HG02884 (cell line): ENCODE measurements at regions not wholly inside any gene's neighbourhood (a gene's known extent, or its start where the extent isn't known, plus 50 kb on each side); places are given as distances from the start of the nearest gene placed in this dataset.
"Not testable (repeated sequence)": the region's sequence is repeated elsewhere in the genome, so short reads cannot be mapped to it uniquely, and the experiment has no call there.

Source experiments
- ATAC-seq: cut with Tn5 transposase; IDR thresholded peaks from one replicate; pipeline ENCODE4 v1.9.1; 2021; ENCODE audit warnings: mild to moderate bottlenecking, moderate library complexity; ENCODE audit not compliant: unreplicated experiment

DNA sequence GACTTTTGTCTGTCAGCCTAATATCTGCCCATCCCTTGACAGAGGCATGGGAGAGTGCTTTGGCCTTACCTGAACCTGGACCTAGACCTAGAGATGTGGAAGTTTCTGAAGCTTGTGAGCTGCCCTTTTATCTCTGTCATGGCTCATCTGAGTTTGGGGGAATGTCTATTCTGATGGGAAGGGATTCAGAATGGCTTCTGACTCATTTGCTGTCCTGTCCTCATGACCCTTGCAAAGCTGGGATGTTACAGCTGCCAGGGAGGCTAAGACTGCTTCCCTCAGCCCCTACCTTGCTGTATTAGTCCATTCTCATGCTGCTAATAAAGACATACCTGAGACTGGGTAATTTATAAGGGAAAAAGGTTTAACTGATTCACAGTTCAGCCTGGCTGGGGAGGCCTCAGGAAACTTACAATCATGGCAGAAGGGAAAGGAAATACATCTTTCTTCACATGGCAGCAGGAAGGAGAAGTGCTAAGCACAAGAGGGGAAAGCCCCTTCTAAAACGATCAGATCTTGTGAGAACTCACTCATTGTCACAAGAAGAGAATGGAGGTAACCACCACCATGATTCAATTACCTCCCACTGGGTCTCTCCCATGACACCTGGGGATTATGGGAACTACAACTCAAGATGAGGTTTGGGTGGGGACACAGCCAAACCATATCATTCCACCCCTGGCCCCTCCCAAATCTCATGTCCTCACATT is 252.2 kb downstream of the ERMARD start:
- no peak for ATAC-seq

DNA sequence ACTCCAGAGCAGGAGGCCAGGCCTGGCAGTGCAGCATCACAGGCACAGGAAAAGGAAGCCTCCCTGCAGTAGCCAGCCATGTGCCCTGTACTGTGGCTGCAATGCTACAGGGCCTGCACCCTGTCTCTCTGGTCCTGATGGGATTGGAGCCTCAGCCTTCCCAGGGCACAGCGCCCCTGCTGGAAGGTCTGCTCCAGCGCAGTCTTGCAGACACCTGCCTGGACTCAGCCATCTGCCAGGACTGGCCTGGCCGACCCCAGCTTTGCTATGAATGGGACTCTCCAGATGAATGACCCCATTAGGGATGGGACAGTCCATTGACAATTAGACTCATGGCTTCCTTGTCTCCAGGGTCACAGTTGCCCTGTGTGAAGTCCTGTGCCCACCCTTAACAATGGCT is 251.6 kb downstream of the ERMARD start:
- ATAC-seq: no peak

DNA sequence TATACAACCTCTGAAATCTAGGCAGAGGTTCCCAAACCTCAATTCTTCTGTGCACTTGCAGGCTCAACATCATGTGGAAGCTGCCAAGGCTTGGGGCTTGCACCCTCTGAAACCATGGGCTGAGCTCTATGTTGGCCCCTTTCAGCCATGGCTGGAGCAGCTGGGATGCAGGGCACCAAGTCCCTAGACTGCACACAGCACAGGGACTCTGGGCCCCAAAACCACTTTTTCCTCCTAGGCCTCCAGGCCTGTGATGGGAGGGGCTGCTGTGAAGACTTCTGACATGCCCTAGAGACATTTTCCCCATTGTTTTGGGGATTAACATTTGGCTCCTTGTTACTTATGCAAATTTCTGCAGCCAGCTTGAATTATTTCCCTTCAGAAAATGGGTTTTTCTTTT is 250.4 kb downstream of the ERMARD start:
- not testable (repeated sequence) for ATAC-seq

DNA sequence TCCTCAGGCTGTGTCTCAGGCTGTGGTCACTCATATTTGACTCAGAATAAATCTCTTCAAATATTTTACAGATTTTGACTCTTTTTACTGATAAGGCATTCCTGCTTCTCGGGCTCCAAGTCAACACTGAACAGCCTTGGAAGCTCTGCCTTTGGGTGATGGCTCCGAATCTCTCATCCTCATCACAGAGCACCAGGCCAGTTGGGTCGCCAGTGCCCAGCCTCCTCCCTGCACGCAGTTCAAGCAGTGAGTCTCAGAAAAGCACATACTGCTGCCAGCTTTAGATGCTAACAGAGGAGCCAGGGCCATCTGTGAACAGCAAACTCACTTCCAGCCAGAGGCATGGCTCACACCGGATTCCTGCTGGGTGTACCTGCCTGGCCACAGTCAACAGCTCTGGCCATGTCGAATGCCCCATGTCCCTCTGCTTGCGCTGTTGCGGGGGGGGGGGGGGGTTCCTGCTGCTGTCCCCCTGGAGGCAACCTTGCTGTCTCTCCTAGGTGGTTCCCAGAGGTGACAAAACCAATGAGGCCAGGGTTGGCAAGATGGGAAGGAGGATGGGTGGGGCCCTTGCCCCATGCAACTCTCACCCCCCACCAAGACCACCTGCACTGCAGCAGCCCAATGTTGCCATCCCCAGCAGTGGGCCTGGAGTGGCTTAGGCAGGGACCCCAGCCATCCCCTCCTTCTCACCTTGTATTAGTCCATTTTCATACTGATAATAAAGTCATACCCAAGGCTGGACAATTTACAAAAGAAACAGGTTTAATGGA is 248.8 kb downstream of the ERMARD start:
- no peak for ATAC-seq

DNA sequence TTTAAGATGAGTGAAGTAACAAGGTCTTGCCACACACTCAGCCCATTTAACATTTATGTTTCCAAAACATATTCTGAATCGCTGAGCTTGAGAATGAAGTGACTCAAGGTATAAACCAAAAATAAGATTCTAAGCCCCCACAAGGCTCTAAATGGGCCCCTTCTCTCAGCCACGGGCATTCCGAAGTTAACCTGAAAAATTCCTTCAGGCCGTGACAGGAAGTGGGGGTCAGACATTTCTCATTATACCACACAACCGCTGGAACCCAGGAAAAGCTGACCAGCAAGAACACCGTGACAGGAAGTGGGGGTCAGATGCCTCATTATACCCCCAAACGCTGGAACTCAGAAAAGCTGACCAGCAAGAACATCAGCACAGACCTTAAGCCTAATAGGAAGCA is 247.9 kb downstream of the ERMARD start:
- no peak for ATAC-seq

DNA sequence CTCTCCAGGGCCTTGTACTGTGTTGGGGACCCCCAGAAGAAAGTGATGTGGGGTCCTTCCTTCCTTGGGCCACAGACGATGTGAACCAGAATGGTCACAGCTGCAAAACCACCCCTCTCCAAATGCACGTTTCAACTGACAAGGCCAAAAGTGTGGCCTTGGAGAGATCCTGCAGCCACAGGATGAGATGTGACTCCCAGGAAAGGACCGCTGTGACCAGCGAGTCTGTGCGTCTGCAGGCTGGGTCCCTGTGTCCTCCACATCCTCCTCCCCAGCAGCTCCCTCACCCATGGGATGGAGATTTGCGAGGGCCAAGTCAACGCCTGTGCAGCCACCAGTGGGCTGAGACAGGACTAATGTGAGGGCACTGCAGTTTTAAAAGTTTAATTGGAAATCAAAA is 247.0 kb downstream of the ERMARD start:
- no peak for ATAC-seq

DNA sequence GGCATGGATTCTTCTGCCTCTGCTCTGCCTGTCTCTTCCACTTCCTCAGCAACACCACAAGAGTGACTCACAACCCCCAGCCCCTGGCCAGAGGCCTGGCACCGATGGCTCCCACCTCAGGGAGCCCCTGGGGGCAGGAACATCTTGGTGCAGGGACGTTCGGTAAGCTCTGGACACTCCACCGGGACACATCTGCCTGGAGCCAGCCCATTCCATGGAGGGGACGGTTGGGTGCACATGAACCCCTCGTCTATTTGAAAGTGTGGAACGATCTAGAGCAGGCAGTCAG is 246.5 kb downstream of the ERMARD start:
- no peak for ATAC-seq

DNA sequence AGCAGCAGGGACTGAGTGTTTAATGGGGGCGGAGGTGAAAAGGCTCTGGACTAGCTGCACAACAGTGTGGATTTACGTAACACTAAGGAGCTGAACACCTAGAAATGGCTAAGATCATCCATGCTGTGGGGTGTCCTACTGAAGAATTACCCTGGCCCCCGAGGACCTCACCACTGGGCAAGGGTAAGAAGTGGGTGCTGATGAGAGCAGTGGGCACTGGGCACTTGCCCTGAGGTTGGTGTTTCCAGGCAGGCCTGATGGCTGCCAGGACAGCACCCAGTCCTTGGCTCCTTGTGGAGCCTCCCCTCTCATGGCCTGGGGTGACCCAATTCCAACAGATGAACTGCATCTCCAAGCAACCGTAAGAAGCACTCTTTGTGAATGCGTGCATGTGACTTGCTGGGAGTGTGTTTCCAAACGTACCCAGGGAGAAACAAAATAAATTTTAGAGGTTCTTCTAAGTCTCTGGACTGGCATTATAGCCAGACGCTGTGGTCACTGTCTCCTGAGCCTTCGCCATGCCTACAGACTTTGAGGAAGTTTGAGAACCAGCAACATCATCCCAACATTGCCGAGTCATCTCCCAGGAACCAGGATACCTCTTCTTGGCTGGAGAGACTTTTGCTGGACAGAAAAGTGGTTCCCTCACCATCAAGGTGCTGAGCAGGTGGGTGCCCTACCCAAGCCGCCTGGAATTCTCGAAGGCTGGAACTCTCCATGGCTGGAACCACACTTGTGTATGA is 245.9 kb downstream of the ERMARD start:
- ATAC-seq: no peak

DNA sequence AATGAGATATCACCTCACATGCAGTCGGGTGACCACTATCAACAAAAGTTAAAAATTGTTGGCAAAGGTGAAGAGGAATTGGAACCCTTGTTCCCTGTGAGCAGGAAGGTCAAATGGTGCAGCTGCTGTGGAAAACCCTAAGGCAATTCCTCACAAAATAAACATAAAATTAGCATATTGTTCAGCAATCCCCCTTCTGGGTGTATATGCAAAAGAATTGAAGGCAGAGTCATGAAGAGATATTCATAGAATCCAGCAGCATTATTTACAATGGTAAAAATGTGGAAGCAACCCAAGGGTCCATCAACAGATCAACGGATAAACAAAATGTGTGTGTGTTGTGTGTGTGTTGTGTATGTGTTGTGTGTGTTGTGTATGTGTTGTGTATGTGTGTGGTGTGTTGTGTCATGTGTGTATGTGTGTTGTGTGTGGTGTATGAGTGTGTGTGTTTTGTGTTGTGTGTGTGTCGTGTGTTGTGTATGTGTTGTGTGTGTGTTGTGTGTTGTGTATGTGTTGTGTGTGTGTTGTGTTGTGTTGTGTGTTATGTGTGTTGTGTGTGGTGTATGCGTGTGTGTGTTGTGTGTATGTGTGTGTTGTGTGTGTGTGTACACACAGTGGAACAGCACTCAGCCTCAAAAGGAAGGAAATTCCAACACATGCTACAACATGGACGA is 245.1 kb downstream of the ERMARD start:
- no peak for ATAC-seq

DNA sequence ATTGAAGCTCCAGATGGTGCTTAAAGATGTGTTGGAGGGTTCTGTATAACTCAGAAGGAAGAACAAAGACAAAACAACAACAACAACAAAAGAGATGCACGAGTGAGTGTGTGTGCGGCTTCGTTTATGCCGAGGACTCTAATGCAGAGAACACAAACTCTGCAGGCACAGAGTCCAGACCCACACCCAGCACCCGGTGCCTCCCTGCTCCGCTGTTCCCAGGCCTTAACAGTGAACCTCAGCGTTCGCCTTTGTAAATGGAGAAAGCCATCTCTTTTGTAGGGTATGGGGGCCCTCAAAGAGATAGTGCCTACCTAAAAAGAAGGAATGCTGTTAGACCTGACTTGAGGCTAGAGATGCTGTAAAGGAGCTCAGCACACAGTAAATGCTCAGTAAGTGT is 243.3 kb downstream of the ERMARD start:
- ATAC-seq: no peak

DNA sequence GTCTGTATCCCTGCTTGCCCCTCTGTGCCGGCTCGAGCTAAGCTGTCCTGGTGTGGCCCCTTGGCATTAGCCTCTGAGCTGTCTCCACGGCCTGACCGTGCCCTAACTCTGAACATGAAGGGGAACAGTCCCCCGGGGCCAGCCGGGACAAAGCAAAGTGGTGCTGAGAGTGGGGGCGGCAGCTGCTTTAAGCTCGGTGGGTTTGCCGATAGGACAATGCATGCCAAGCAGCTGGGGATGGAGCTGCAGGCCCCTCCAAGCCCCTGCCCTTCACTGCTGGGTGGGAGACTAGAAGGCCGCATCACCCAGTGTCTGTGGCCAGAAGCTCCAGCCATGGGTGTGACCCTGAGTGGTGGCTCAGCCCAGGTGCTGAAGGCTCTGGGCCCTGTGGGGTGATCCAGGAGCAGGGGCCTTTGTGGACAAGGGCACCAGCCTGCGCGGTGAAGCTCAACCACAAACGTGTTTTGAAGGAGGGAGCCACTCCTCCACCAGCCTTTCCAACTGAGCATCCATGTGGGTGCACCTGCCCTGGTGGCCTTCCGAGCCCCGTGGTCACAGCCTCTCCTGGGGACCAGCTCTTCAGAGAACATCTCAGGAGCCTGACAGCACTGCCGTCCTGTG is 242.5 kb downstream of the ERMARD start:
- ATAC-seq: no peak

DNA sequence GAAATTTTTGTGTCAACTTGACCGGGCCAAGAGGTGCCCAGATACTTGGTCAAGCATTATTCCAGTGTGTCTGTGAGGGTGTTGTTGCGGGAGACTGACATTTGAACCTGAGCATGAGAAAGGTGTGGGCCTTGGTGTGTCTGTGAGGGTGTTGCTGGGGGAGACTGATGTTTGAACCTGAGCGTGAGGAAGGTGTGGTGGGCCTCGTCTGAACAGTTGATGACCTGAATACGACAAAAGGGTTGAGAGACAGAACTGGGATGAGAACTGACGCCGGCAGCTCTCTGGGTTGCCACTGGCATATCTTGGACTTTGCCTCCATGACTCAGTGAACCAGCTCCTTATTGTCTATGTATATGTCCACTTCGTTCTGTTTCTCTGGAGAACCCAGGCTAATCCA is 240.5 kb downstream of the ERMARD start:
- ATAC-seq: no peak

DNA sequence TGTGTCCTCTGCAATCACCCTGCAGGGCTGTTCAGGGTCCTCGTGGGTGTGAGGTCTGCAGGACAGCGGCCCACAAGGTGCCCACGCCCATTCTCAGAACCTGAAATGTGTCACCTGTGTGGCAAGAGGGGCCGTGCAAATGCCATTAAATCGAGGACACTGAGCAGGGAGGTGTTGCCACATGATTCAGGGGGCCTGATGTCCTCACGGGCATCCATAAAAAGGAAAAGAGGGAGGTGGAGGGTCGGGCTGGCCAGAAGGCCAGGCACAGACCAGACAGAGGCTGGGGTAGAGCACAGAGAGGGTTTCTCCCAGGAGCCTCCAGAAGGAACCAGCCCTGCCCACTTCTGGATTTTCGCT is 239.6 kb downstream of the ERMARD start:
- ATAC-seq: no peak

DNA sequence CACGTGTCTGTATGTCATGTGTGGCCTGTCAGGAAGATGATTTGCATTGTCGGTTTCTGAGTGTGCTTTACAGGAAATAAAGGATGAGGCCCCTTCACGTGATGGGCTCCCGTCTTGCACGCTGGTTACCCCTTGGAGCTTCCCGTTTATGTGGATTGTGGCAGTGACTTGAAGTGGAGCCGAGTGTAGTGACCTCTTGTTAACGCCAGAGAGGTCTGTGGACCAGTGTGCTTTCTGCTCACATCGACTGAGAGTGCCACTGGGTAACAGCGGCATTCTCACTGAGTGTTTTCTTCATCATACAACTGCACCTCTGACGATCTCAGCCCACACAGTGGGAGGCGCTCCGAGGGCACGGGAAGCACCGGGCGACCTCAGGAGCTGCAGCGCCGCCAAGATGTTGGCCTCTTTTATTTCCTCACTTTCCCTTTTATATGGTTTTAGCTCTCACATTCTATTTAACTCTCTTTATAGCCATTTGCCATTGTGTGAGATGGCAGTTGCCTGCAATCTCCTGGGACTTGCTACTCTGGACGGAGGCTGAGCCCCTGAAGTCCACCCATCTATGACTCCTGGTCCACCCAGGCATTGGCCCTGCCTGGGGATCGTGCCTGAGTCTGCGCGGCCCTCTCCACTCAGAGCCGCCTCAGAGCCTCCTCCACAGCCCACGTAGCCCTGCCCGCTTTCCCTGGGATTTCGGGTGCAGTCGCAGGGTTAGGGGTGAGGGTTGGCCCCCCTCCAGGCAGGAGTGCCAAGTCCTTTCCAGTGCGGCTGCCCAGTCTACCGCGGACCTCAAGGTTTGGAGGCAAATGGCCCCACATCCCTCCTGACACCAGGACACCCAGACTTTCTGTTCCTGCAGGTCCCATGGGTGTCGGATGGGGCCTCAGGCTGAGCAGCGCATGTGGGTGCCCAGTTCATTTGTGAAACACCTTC is 238.9 kb downstream of the ERMARD start:
- no peak for ATAC-seq

DNA sequence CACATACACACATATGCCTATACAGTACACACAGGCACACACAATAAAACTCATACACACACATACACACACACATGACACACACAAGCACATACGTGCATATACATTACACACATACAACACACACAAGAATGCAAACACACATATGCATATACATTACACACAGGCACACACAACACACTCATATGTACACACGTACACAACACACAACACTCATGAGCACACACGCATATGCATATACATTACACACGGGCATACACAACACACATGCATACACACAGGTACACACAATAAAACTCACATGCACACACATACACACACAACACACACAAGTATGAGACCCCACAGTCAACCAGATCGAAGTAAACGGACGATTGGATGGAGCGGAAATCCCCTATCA is 238.2 kb downstream of the ERMARD start:
- ATAC-seq: no peak

DNA sequence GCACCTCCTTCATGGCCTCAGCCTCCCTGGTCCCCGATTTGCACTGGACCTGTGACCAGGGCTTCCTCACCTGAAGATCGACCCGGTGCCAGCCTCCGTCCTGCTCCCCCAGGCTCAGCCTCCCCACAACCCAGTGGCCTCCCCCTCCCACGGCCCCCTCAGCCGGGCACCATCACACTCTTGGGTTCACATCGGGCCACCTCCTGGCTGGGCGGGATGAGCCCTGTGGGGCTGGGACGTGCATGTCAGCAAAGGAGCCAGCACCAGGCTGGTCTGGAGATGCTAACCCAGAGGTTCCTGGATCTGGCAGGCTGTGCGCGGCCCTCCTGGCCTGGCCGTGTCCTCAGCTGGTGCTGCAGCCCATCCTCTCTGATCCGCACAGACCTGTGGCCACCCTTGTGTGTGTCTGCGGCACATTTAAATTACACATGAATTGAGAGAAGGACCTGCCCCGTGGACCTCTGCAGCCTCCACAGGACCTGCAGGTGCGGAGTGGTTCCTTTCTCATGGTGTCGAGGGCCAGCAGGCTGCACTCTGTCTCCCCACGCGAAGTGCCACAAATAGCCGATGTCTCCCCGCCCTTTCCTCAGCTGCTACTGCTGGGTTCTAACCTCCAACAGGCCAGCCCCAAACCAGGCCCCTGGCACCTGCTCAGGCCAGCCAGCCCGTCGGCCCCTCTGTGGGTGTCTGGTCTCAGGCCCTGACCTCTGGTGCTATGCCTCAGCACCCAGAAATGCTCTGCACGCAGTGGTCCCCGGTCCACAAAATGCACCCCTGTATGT is 237.5 kb downstream of the ERMARD start:
- ATAC-seq: no peak

DNA sequence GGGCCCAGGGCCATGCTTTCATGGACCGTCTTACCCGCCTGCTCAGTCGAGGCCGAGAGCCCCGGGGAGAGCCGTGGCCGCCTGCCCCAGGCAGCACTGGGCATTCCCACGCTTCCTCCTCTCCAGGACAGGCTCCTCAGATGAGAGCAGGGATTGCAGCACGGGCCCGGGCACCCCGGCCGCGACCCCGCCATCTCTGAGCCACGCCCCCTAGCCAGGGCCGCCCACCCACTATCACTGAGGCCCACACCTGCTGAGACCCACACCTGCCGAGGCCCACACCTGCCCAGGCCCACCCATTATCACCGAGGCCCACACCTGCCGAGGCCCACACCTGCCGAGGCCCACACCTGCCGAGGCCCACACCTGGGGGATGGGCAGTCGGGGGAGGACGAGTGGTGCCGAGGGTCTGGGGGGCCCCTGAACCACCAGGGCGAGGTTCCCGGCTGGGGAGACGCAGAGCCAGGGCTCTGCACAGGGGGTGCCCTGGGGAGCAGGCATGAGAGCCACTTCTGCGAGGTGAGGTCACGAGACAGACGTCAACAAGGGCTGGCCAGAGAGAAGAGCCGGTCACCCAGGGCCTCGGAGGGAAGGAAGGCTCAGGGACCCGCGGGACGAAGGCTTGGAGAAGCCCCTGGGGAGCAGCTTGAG is 235.6 kb downstream of the ERMARD start:
- ATAC-seq: no peak

DNA sequence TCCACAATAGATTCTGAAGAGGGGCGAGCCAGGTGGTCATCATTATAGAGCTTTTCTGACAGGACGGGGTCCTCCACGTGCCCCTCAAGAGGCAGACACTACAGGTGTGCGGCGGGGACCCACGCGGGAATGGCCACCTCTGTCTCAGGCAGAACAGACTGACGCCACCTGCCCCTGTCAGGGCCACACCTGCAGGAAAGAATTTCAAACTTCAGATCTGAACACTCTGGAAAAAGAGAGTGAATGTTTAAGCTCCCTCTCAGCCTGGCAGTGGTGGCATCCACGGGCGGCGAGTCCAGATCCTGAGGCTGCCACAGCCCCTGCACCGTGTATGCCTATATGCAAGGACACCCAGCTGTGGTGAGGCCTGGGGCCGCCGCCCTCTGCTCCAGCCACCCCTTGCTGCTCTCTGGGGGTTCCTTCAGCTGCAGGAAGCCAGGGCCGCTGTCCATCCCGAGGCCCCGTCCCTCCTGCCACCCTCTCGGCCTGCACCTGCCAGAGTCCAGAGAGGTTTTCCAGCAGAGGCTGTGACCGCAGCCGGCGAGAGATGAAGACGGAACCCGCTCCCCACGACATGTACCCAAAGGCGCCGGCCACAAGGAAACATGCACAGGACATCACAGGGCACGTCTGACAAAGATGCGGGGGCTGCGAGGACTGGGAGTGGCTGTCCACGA is 234.9 kb downstream of the ERMARD start:
- ATAC-seq: no peak
